ENCODE measurements at regions not wholly inside any gene's neighbourhood (a gene's known extent, or its start where the extent isn't known, plus 50 kb on each side); places are given as distances from the start of the nearest gene placed in this dataset.

GRCh38 chr11:19392321-19392720, 151.6 kb upstream of the E2F8 start:
- Mint-ChIP-seq H3K4me1 (ENCODE audit: low read depth) (peaks cover 8% of the 10 kb centered on the region), H3K4me3 (no peak overlapping the region), H3K27ac (no peak overlapping the region), H3K36me3 (ENCODE audit: low read depth) (no peaks in the 10 kb centered on the region), H3K27me3 (ENCODE audit: low read depth) (peaks cover 7% of the 10 kb centered on the region), H3K9me3 (peaks cover 4% of the 10 kb centered on the region)

- Mint-ChIP-seq H3K27me3 (ENCODE audit: low read depth) (peaks cover 7% of the 10 kb centered on the region), H3K9me3 (peaks cover 4% of the 10 kb centered on the region), H3K4me3 (no peak overlapping the region), H3K27ac (no peak overlapping the region), H3K4me1 (ENCODE audit: low read depth) (peaks cover 8% of the 10 kb centered on the region), H3K36me3 (ENCODE audit: low read depth) (no peaks in the 10 kb centered on the region)
Observed at GRCh38 chr11:19391652-19392051, 150.9 kb upstream of the E2F8 start.

GRCh38 chr11:19391026-19391425, 150.3 kb upstream of the E2F8 start:
- Mint-ChIP-seq H3K36me3 (ENCODE audit: low read depth) (no peaks in the 10 kb centered on the region), H3K27ac (no peak overlapping the region), H3K4me1 (ENCODE audit: low read depth) (peaks cover 8% of the 10 kb centered on the region), H3K9me3 (peaks cover 4% of the 10 kb centered on the region), H3K4me3 (no peak overlapping the region), H3K27me3 (ENCODE audit: low read depth) (peaks cover 7% of the 10 kb centered on the region)

- Mint-ChIP-seq H3K36me3 (ENCODE audit: low read depth) (no peaks in the 10 kb centered on the region), H3K27ac (no peak overlapping the region), H3K9me3 (peaks cover 4% of the 10 kb centered on the region), H3K4me1 (ENCODE audit: low read depth) (peaks cover 6% of the 10 kb centered on the region), H3K27me3 (ENCODE audit: low read depth) (peaks cover 4% of the 10 kb centered on the region), H3K4me3 (no peak overlapping the region)
Observed at GRCh38 chr11:19389787-19390303, 149.1 kb upstream of the E2F8 start.

GRCh38 chr11:19382131-19382611, 141.4 kb upstream of the E2F8 start:
- H3K36me3 Mint-ChIP-seq (ENCODE audit: low read depth): no peaks in the 10 kb centered on the region
- H3K4me3 Mint-ChIP-seq: no peak overlapping the region
- H3K27me3 Mint-ChIP-seq (ENCODE audit: low read depth): peaks cover 11% of the 10 kb centered on the region
- no peaks in the 10 kb centered on the region for H3K9me3 Mint-ChIP-seq
- no peaks in the 10 kb centered on the region for H3K4me1 Mint-ChIP-seq (ENCODE audit: low read depth)
- H3K27ac Mint-ChIP-seq: no peak overlapping the region

- H3K27ac Mint-ChIP-seq: no peak overlapping the region
- H3K4me1 Mint-ChIP-seq (ENCODE audit: low read depth): no peaks in the 10 kb centered on the region
- no peaks in the 10 kb centered on the region for H3K9me3 Mint-ChIP-seq
- no peaks in the 10 kb centered on the region for H3K36me3 Mint-ChIP-seq (ENCODE audit: low read depth)
- no peak overlapping the region for H3K4me3 Mint-ChIP-seq
- peaks cover 11% of the 10 kb centered on the region for H3K27me3 Mint-ChIP-seq (ENCODE audit: low read depth)
Observed at GRCh38 chr11:19380375-19380774, 139.6 kb upstream of the E2F8 start.

- no peak overlapping the region for H3K27ac Mint-ChIP-seq
- H3K27me3 Mint-ChIP-seq (ENCODE audit: low read depth): peaks cover 15% of the 10 kb centered on the region
- no peaks in the 10 kb centered on the region for H3K4me1 Mint-ChIP-seq (ENCODE audit: low read depth)
Observed at GRCh38 chr11:19379465-19379864, 138.7 kb upstream of the E2F8 start.

GRCh38 chr11:19378814-19379213, 138.1 kb upstream of the E2F8 start:
- peaks cover 15% of the 10 kb centered on the region for H3K27me3 Mint-ChIP-seq (ENCODE audit: low read depth)

More at GRCh38 chr11:19379465-19379864, 138.7 kb upstream of the E2F8 start:
- H3K4me3 Mint-ChIP-seq: no peak overlapping the region
- no peaks in the 10 kb centered on the region for H3K9me3 Mint-ChIP-seq
- H3K36me3 Mint-ChIP-seq (ENCODE audit: low read depth): no peaks in the 10 kb centered on the region

GRCh38 chr11:19377881-19378280, 137.1 kb upstream of the E2F8 start:
- peaks cover 19% of the 10 kb centered on the region for H3K27me3 Mint-ChIP-seq (ENCODE audit: low read depth)
- H3K9me3 Mint-ChIP-seq: no peaks in the 10 kb centered on the region

More at GRCh38 chr11:19378814-19379213, 138.1 kb upstream of the E2F8 start:
- H3K4me1 Mint-ChIP-seq (ENCODE audit: low read depth): no peaks in the 10 kb centered on the region
- no peak overlapping the region for H3K27ac Mint-ChIP-seq
- H3K9me3 Mint-ChIP-seq: no peaks in the 10 kb centered on the region
- no peak overlapping the region for H3K4me3 Mint-ChIP-seq
- H3K36me3 Mint-ChIP-seq (ENCODE audit: low read depth): no peaks in the 10 kb centered on the region

GRCh38 chr11:19375440-19375839, 134.7 kb upstream of the E2F8 start:
- Mint-ChIP-seq H3K4me3 (no peak overlapping the region), H3K4me1 (ENCODE audit: low read depth) (no peaks in the 10 kb centered on the region), H3K27me3 (ENCODE audit: low read depth) (peaks cover 13% of the 10 kb centered on the region), H3K9me3 (no peaks in the 10 kb centered on the region), H3K27ac (no peak overlapping the region), H3K36me3 (ENCODE audit: low read depth) (no peaks in the 10 kb centered on the region)

More at GRCh38 chr11:19377881-19378280, 137.1 kb upstream of the E2F8 start:
- no peaks in the 10 kb centered on the region for H3K36me3 Mint-ChIP-seq (ENCODE audit: low read depth)
- H3K4me3 Mint-ChIP-seq: no peak overlapping the region
- no peaks in the 10 kb centered on the region for H3K4me1 Mint-ChIP-seq (ENCODE audit: low read depth)
- H3K27ac Mint-ChIP-seq: no peak overlapping the region

GRCh38 chr11:19374151-19374569, 133.4 kb upstream of the E2F8 start:
- no peaks in the 10 kb centered on the region for H3K9me3 Mint-ChIP-seq

GRCh38 chr11:19372381-19372780, 131.6 kb upstream of the E2F8 start:
- H3K27ac Mint-ChIP-seq: no peak overlapping the region
- H3K36me3 Mint-ChIP-seq (ENCODE audit: low read depth): no peaks in the 10 kb centered on the region
- peaks cover 27% of the 10 kb centered on the region for H3K27me3 Mint-ChIP-seq (ENCODE audit: low read depth)
- H3K9me3 Mint-ChIP-seq: no peaks in the 10 kb centered on the region
- H3K4me1 Mint-ChIP-seq (ENCODE audit: low read depth): no peaks in the 10 kb centered on the region
- H3K4me3 Mint-ChIP-seq: no peak overlapping the region

More at GRCh38 chr11:19374151-19374569, 133.4 kb upstream of the E2F8 start:
- Mint-ChIP-seq H3K36me3 (ENCODE audit: low read depth) (no peaks in the 10 kb centered on the region), H3K27ac (no peak overlapping the region), H3K4me3 (no peak overlapping the region), H3K27me3 (ENCODE audit: low read depth) (peaks cover 18% of the 10 kb centered on the region), H3K4me1 (ENCODE audit: low read depth) (no peaks in the 10 kb centered on the region)

GRCh38 chr11:19370100-19370861, 129.5 kb upstream of the E2F8 start:
- Mint-ChIP-seq H3K4me1 (ENCODE audit: low read depth) (no peaks in the 10 kb centered on the region), H3K36me3 (ENCODE audit: low read depth) (no peaks in the 10 kb centered on the region), H3K9me3 (no peaks in the 10 kb centered on the region), H3K27ac (no peak overlapping the region), H3K4me3 (no peak overlapping the region), H3K27me3 (ENCODE audit: low read depth) (peaks cover 28% of the 10 kb centered on the region)

- Mint-ChIP-seq H3K27ac (no peak overlapping the region), H3K27me3 (ENCODE audit: low read depth) (peaks cover 28% of the 10 kb centered on the region), H3K9me3 (no peaks in the 10 kb centered on the region), H3K4me3 (no peak overlapping the region), H3K4me1 (ENCODE audit: low read depth) (no peaks in the 10 kb centered on the region), H3K36me3 (ENCODE audit: low read depth) (no peaks in the 10 kb centered on the region)
Observed at GRCh38 chr11:19368726-19369375, 128.1 kb upstream of the E2F8 start.

Data from T-helper 1 cell treated with Interleukin-12 subunit alpha and Interleukin-12 subunit beta and Interleukin-4 antibody, amounts not matched to agents 30 μg/mL and 1 μg/mL, for 36 hours (primary cell).